Memory B cell (primary cell): ENCODE measurements at regions not wholly inside any gene's neighbourhood (a gene's known extent, or its start where the extent isn't known, plus 50 kb on each side); places are given as distances from the start of the nearest gene placed in this dataset.

Source experiments
- ATAC-seq: fragments of 150-1000 bp; cut with Tn5 transposase; 2 replicates; pipeline ENCODE4 v1.10.0; 2021; ENCODE audit warnings: low read depth, mild to moderate bottlenecking, moderate library complexity
- DNase-seq, 2 donors: peaks; one replicate each; pipeline ENCODE4 v3.0.0; 2022; ENCODE audit warnings: low spot score in 2 of 2
- H3K27ac Mint-ChIP-seq: one replicate; pipeline ENCODE4 v1.8.0; 2022; ENCODE audit warnings: mild to moderate bottlenecking, moderate library complexity, mixed read lengths
- H3K27me3 Mint-ChIP-seq: one replicate; pipeline ENCODE4 v1.8.0; 2022; ENCODE audit warnings: mixed read lengths
- H3K36me3 Mint-ChIP-seq: one replicate; pipeline ENCODE4 v1.8.0; 2022; ENCODE audit warnings: mild to moderate bottlenecking, mixed read lengths
- H3K4me1 Mint-ChIP-seq: one replicate; pipeline ENCODE4 v1.8.0; 2022; ENCODE audit warnings: mixed read lengths
- H3K4me3 Mint-ChIP-seq: one replicate; pipeline ENCODE4 v1.8.0; 2022; ENCODE audit warnings: mild to moderate bottlenecking, moderate library complexity, mixed read lengths
- H3K9me3 Mint-ChIP-seq: one replicate; pipeline ENCODE4 v1.8.0; 2022; ENCODE audit warnings: mixed read lengths

DNA sequence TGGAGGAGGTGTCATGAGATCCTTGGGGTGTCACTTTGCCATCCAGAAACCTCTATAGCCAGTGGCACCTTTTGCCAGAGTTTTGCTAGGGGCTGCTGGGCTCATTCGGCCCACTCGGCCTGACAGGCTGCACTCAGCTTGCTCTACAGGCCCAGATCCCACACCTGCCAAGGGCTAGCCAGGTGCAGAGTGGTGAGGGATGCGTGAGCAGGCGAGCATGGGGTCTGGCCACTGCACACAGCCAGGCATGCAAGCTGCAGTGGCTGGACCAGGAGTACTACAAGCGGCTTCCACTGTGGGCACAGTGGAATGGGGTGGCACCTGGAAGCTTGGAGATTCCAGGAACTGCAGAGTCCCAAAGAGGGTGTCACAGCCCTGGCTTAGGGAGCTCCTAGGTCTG, 372.7 kb downstream of the CHSY3 start:
- H3K9me3 Mint-ChIP-seq: no peaks in the 10 kb centered on the region
- no peaks in the 10 kb centered on the region for H3K36me3 Mint-ChIP-seq
- DNase-seq: no peak
- H3K27ac Mint-ChIP-seq: no peak overlapping the region
- ATAC-seq: no peak
- H3K4me3 Mint-ChIP-seq: no peak overlapping the region
- no peaks in the 10 kb centered on the region for H3K4me1 Mint-ChIP-seq
- H3K27me3 Mint-ChIP-seq: no peaks in the 10 kb centered on the region

DNA sequence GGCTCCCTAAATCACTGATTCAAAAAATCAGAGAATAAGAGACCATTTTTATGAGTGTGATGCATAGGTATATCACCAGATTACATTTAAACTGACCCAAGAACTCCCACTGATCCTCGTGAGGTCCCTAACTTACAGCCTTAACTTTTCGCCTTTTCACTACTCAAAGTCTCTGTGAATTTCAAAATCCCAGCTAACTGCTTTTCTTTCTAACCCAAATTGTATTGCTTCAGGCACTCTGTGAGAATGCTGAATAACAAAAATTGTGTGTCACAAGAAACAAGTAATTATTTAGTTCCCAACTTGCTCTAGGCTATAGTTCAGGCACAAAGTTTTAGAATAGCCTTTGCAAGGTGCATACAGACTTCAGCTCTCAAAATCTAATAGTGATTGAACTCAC, 368.6 kb downstream of the CHSY3 start:
- DNase-seq: no peak
- Mint-ChIP-seq H3K9me3 (no peaks in the 10 kb centered on the region), H3K36me3 (no peaks in the 10 kb centered on the region), H3K4me1 (no peaks in the 10 kb centered on the region), H3K27ac (no peak overlapping the region), H3K27me3 (no peaks in the 10 kb centered on the region), H3K4me3 (no peak overlapping the region)
- ATAC-seq: no peak

DNA sequence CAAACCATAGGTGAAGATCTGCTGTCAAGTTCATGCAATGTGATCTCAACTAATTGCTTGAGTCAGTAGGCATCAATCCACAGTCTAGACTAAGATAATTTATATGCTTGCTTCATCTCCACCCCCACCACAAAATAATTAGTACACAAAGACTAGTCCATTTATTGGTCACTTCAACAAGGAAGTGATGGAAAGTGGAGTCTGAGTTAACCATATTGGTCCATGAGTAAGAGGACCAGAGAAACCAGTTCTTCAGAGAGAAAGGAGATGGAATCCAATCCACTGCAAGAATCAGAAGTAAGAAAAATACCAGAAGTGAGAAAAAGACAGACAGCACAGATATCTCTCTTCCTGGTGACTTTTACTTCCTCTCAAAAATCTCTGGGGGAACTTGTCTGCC, 366.5 kb downstream of the CHSY3 start:
- Mint-ChIP-seq H3K4me3 (no peak overlapping the region), H3K27ac (no peak overlapping the region), H3K4me1 (no peaks in the 10 kb centered on the region), H3K9me3 (peaks cover 2% of the 10 kb centered on the region), H3K27me3 (no peaks in the 10 kb centered on the region), H3K36me3 (no peaks in the 10 kb centered on the region)
- ATAC-seq: no peak
- no peak for DNase-seq

DNA sequence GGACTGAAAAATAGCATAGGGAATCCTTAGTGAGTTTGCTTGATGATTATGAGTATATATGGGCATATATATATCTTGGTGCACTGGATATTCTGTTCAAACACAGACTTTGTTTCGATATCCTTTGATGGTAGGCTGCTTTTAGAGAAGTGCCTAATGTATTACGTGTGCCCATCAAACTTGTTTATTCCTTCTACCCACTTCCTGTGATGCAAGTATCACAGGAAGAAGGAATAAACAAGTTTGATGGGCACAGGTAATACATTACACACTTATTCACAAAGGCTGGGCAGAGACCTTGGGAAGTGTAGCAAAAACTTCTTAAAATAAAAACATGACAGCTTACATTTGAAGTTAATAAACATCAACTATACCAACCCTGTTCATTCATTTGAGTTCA, 364.2 kb downstream of the CHSY3 start:
- peaks cover 2% of the 10 kb centered on the region for H3K9me3 Mint-ChIP-seq
- DNase-seq: no peak
- no peak overlapping the region for H3K27ac Mint-ChIP-seq
- H3K27me3 Mint-ChIP-seq: no peaks in the 10 kb centered on the region
- no peak overlapping the region for H3K4me3 Mint-ChIP-seq
- ATAC-seq: no peak
- no peaks in the 10 kb centered on the region for H3K4me1 Mint-ChIP-seq
- no peaks in the 10 kb centered on the region for H3K36me3 Mint-ChIP-seq

DNA sequence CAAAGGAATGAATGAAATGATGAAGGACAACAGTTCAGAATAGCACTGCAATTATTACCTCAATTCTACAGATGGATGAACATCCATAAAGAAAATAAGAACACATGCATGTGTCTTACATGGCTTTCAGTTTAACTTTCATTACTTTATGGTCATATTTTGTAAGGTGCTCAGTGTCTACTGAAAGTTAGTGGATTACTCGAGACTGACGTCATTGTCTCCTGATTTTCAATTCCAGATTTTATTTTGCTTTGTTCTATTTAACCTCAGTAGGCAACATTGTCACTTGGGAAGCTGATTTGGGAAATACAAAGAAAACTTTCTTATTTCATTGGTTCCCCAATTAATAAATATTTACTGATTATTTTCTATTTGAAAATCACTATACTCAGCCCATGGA, 363.7 kb downstream of the CHSY3 start:
- H3K4me3 Mint-ChIP-seq: no peak overlapping the region
- no peak for ATAC-seq
- no peak for DNase-seq

DNA sequence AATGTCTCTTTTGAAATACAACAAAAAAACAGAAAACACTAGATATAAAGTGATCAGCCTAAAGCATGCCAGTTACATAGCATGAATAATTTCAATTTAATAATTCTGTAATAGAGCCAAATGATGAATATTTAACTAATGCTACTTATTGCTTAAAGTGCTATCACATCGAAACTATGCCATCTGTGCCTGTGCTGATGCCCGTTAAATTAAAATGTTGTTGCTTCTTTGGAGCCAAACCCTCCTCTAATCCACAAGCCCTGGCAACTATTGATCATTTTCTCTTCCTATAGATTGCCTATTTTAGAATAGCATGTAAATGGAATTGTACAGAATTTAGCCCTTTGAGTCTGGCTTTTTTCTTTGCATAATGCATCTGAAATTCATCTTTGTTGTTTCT, 356.2 kb downstream of the CHSY3 start:
- DNase-seq (no peak), ATAC-seq (no peak)
- H3K36me3 Mint-ChIP-seq: no peaks in the 10 kb centered on the region
- no peaks in the 10 kb centered on the region for H3K27me3 Mint-ChIP-seq
- H3K4me3 Mint-ChIP-seq: no peak overlapping the region
- peaks cover under 1% of the 10 kb centered on the region for H3K9me3 Mint-ChIP-seq
- no peaks in the 10 kb centered on the region for H3K4me1 Mint-ChIP-seq
- no peak overlapping the region for H3K27ac Mint-ChIP-seq

More for the DNA sequence above, 363.7 kb downstream of the CHSY3 start:
- no peaks in the 10 kb centered on the region for H3K4me1 Mint-ChIP-seq
- peaks cover 2% of the 10 kb centered on the region for H3K9me3 Mint-ChIP-seq
- no peak overlapping the region for H3K27ac Mint-ChIP-seq
- H3K27me3 Mint-ChIP-seq: no peaks in the 10 kb centered on the region
- H3K36me3 Mint-ChIP-seq: no peaks in the 10 kb centered on the region

DNA sequence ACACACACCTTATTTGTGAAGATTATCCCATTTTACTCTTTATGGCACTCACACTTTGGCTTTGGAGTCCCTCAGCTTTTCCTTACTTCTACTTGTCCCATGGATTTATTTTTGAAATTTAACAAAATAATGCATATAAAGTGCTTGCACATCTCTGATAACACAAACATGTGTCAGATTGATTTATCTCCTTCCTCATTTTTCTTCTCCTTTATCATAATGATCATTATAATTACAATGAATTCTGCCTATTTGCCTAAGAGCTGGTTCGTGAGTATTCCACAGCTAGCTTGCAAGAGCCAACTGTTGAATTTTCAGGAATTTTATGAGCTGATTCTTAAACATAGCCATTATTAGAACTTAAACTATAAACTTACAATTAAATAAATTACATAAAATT, 347.7 kb downstream of the CHSY3 start:
- Mint-ChIP-seq H3K36me3 (no peaks in the 10 kb centered on the region), H3K4me1 (no peaks in the 10 kb centered on the region), H3K27me3 (no peaks in the 10 kb centered on the region), H3K4me3 (no peak overlapping the region), H3K9me3 (peaks cover 4% of the 10 kb centered on the region), H3K27ac (no peak overlapping the region)
- DNase-seq (no peak), ATAC-seq (no peak)

DNA sequence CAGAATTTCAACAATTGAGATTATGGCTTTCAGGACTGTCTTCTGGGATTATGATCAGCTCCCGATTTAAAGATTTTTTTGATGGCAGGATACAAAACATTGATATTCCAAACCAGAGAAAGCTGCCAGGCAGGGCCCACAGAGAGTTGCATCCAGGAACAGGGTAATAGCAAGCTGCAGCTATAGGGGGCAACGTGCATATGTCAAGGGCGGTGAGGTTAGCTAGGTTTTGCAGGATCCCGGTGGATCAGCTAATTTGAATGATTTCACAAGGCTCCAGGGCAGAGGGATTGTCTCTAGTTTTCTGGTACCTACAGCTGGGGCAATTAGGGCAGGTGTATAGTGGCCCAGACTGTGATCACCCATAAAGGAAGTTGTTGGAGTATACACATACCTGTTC, 339.4 kb downstream of the CHSY3 start:
- Mint-ChIP-seq H3K9me3 (peaks cover 3% of the 10 kb centered on the region), H3K4me1 (no peaks in the 10 kb centered on the region), H3K4me3 (no peak overlapping the region), H3K27ac (no peak overlapping the region), H3K36me3 (no peaks in the 10 kb centered on the region), H3K27me3 (no peaks in the 10 kb centered on the region)
- DNase-seq (no peak), ATAC-seq (no peak)

DNA sequence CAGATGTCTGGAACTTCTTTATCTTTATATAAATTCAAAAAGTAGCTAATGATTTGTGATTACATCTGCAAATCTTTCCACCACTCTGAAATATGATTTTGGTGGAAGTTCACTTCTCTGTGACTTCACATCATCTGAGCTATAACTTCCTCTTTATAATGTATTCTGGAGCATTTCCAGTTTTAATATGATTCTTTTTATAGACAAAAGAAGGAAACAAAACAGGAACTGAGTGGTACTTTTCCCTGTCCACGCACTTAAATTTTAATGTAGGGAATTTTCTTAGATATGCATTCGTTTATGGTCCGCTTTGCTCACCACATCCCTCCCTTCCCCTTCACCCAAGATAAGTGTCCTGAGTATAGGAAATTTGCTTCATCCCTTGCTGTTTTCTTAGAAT, 333.5 kb downstream of the CHSY3 start:
- Mint-ChIP-seq H3K4me1 (no peaks in the 10 kb centered on the region), H3K27ac (no peak overlapping the region), H3K36me3 (no peaks in the 10 kb centered on the region), H3K4me3 (no peak overlapping the region), H3K27me3 (no peaks in the 10 kb centered on the region), H3K9me3 (peaks cover 6% of the 10 kb centered on the region)
- no peak for DNase-seq
- ATAC-seq: no peak
